SK-N-SH treated with all-trans-retinoic acid at 6 μM for 48 hours (cell line): ENCODE measurements at regions not wholly inside any gene's neighbourhood (a gene's known extent, or its start where the extent isn't known, plus 50 kb on each side); places are given as distances from the start of the nearest gene placed in this dataset.

Experiments
- ATAC-seq: fragments of 200-7000 bp; cut with Tn5 transposase; 3 replicates; pipeline ENCODE4 v1.9.1; 2020; ENCODE audit warnings: mild to moderate bottlenecking, moderate library complexity
- ARNTL ChIP-seq: fragments of 450-650 bp; formaldehyde crosslinking; IDR thresholded peaks from 2 replicates; pipeline ENCODE4 v1.5.0; 2020; ENCODE audit warnings: low read depth, mild to moderate bottlenecking, moderate library complexity, borderline replicate concordance
- BACH2 ChIP-seq: fragments of 250-450 bp; sonication (Bioruptor Pico); IDR thresholded peaks from 2 replicates; pipeline ENCODE4 v1.9.0; 2021; ENCODE audit warnings: mild to moderate bottlenecking, borderline replicate concordance
- CSDC2 ChIP-seq: fragments of 250-450 bp; sonication (Bioruptor Pico); IDR thresholded peaks from 2 replicates; pipeline ENCODE4 v1.5.0; 2020; ENCODE audit warnings: mild to moderate bottlenecking, moderate library complexity
- ESRRG ChIP-seq: fragments of 250-450 bp; sonication (Bioruptor Pico); IDR thresholded peaks from 2 replicates; pipeline ENCODE4 v1.6.1; 2021; ENCODE audit warnings: mild to moderate bottlenecking
- GLIS3 ChIP-seq: fragments of 250-450 bp; sonication (Bioruptor Pico); IDR thresholded peaks from 2 replicates; pipeline ENCODE4 v1.5.0; 2020; ENCODE audit warnings: mild to moderate bottlenecking, moderate library complexity
- ISL1 ChIP-seq: fragments of 250-450 bp; sonication (Bioruptor Pico); IDR thresholded peaks from 2 replicates; pipeline ENCODE4 v2.1.2; 2022; ENCODE audit warnings: mild to moderate bottlenecking, moderate library complexity
- PPARA ChIP-seq: fragments of 250-450 bp; sonication (Bioruptor Pico); IDR thresholded peaks from 2 replicates; pipeline ENCODE4 v1.5.0; 2020; ENCODE audit warnings: mild to moderate bottlenecking, borderline replicate concordance
- RARB ChIP-seq: fragments of 250-450 bp; sonication (Bioruptor Pico); IDR thresholded peaks from 2 replicates; pipeline ENCODE4 v1.8.0; 2021; ENCODE audit warnings: mild to moderate bottlenecking, moderate library complexity
- SNAI2 ChIP-seq: fragments of 250-450 bp; sonication (Bioruptor Pico); IDR thresholded peaks from 2 replicates; pipeline ENCODE4 v1.5.0; 2020; ENCODE audit warnings: mild to moderate bottlenecking, moderate library complexity
- TCF4 ChIP-seq: fragments of 250-450 bp; sonication (Bioruptor Pico); IDR thresholded peaks from 2 replicates; pipeline ENCODE4 v1.8.0; 2021; ENCODE audit warnings: mild to moderate bottlenecking, moderate library complexity, borderline replicate concordance
- TOX ChIP-seq: fragments of 250-450 bp; sonication (Bioruptor Pico); IDR thresholded peaks from 2 replicates; pipeline ENCODE4 v1.8.0; 2021; ENCODE audit warnings: mild to moderate bottlenecking, moderate library complexity, borderline replicate concordance
- TSHZ2 ChIP-seq: fragments of 250-450 bp; sonication (Bioruptor Pico); IDR thresholded peaks from 2 replicates; pipeline ENCODE4 v1.5.0; 2020; ENCODE audit warnings: mild to moderate bottlenecking, moderate library complexity
- ZC3H10 ChIP-seq: fragments of 250-450 bp; sonication (Bioruptor Pico); IDR thresholded peaks from 2 replicates; pipeline ENCODE4 v1.5.1; 2021; ENCODE audit warnings: mild to moderate bottlenecking, moderate library complexity
- ZFP3 ChIP-seq: fragments of 250-450 bp; sonication (Bioruptor Pico); IDR thresholded peaks from 2 replicates; pipeline ENCODE4 v1.5.0; 2020; ENCODE audit warnings: mild to moderate bottlenecking, moderate library complexity
- ZFP30 ChIP-seq: fragments of 450-650 bp; formaldehyde crosslinking; IDR thresholded peaks from 2 replicates; pipeline ENCODE4 v1.5.0; 2022; ENCODE audit warnings: mild to moderate bottlenecking, moderate library complexity
- ZNF565 ChIP-seq: fragments of 450-650 bp; formaldehyde crosslinking; conservative IDR thresholded peaks from 2 replicates; pipeline ENCODE4 v1.5.0; 2020; ENCODE audit warnings: low read depth, mild to moderate bottlenecking, moderate library complexity
- ZNF8 ChIP-seq: fragments of 450-650 bp; formaldehyde crosslinking; IDR thresholded peaks from 2 replicates; pipeline ENCODE4 v1.5.0; 2020; ENCODE audit warnings: mild to moderate bottlenecking, moderate library complexity
- TF ChIP-seq, protein P1 (sequence below): fragments of 250-450 bp; sonication (Bioruptor Pico); IDR thresholded peaks from 2 replicates; pipeline ENCODE4 v1.8.0; 2020; ENCODE audit warnings: mild to moderate bottlenecking, moderate library complexity, borderline replicate concordance
- TF ChIP-seq, protein P2 (sequence below): fragments of 250-450 bp; sonication (Bioruptor Pico); IDR thresholded peaks from 2 replicates; pipeline ENCODE4 v1.8.0; 2021; ENCODE audit warnings: low read depth, mild to moderate bottlenecking, moderate library complexity, borderline replicate concordance
- TF ChIP-seq, protein P3 (sequence below): fragments of 250-450 bp; sonication (Bioruptor Pico); IDR thresholded peaks from 2 replicates; pipeline ENCODE4 v1.5.1; 2020; ENCODE audit warnings: low read depth, mild to moderate bottlenecking, moderate library complexity

GRCh38 chr7:128168667-128169210 is 72.3 kb upstream of the LEP start (continued):
- TF ChIP-seq, protein P1, sequence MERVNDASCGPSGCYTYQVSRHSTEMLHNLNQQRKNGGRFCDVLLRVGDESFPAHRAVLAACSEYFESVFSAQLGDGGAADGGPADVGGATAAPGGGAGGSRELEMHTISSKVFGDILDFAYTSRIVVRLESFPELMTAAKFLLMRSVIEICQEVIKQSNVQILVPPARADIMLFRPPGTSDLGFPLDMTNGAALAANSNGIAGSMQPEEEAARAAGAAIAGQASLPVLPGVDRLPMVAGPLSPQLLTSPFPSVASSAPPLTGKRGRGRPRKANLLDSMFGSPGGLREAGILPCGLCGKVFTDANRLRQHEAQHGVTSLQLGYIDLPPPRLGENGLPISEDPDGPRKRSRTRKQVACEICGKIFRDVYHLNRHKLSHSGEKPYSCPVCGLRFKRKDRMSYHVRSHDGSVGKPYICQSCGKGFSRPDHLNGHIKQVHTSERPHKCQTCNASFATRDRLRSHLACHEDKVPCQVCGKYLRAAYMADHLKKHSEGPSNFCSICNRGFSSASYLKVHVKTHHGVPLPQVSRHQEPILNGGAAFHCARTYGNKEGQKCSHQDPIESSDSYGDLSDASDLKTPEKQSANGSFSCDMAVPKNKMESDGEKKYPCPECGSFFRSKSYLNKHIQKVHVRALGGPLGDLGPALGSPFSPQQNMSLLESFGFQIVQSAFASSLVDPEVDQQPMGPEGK: no peak
- TF ChIP-seq ZC3H10 (CRISPR knock-in tag) (no peak), CSDC2 (CRISPR knock-in tag) (no peak)

- TF ChIP-seq SNAI2 (CRISPR knock-in tag) (no peak), ESRRG (CRISPR knock-in tag) (no peak), PPARA (CRISPR knock-in tag) (no peak), ZC3H10 (CRISPR knock-in tag) (no peak)
- TF ChIP-seq, protein P2, sequence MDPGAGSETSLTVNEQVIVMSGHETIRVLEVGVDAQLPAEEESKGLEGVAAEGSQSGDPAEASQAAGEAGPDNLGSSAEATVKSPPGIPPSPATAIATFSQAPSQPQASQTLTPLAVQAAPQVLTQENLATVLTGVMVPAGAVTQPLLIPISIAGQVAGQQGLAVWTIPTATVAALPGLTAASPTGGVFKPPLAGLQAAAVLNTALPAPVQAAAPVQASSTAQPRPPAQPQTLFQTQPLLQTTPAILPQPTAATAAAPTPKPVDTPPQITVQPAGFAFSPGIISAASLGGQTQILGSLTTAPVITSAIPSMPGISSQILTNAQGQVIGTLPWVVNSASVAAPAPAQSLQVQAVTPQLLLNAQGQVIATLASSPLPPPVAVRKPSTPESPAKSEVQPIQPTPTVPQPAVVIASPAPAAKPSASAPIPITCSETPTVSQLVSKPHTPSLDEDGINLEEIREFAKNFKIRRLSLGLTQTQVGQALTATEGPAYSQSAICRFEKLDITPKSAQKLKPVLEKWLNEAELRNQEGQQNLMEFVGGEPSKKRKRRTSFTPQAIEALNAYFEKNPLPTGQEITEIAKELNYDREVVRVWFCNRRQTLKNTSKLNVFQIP (CRISPR knock-in tag): no peak
- no peak for ATAC-seq
These were observed 70.6 kb upstream of the LEP start for GRCh38 chr7:128170461-128170860.

DNA sequence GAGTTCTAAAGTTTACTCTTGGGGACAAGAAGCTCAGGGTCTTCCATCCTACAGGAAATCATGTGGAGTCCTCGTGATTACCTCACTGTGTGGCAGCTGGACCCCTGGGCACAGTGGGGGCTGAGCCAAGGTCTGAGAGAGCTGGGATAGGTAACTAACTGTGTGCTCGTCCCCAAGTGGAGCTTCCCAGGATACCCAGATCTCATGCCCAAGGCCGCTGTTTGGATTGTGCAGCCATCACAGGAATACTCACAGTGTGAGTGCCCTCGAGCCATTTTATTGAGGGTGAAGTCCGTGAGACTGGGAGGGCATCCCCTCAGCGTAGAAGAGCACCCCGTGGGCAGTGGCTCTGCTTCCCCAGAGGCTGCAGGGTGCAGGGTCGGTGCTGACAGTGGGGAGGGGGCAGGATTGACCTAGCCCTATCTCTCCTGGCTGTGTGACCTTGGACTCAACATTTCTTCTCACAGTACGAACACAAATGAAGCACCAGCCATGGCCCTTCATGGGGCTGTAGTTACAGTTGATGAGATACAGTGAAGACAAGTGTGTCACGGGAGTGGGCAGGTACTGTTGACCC is 69.6 kb upstream of the LEP start:
- ATAC-seq: no peak
- TF ChIP-seq, protein P3, sequence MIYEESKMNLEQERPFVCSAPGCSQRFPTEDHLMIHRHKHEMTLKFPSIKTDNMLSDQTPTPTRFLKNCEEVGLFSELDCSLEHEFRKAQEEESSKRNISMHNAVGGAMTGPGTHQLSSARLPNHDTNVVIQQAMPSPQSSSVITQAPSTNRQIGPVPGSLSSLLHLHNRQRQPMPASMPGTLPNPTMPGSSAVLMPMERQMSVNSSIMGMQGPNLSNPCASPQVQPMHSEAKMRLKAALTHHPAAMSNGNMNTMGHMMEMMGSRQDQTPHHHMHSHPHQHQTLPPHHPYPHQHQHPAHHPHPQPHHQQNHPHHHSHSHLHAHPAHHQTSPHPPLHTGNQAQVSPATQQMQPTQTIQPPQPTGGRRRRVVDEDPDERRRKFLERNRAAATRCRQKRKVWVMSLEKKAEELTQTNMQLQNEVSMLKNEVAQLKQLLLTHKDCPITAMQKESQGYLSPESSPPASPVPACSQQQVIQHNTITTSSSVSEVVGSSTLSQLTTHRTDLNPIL (CRISPR knock-in tag): no peak
- TF ChIP-seq ARNTL (CRISPR knock-in tag) (no peak), CSDC2 (CRISPR knock-in tag) (no peak), GLIS3 (CRISPR knock-in tag) (no peak), ISL1 (CRISPR knock-in tag) (no peak), SNAI2 (CRISPR knock-in tag) (no peak), ZC3H10 (CRISPR knock-in tag) (no peak), ZFP3 (no peak)
- TF ChIP-seq, all 23 proteins: peak for 0

- ATAC-seq: no peak
- TF ChIP-seq ESRRG (CRISPR knock-in tag) (no peak), ARNTL (CRISPR knock-in tag) (no peak), BACH2 (CRISPR knock-in tag) (no peak), TOX (CRISPR knock-in tag) (no peak)
- TF ChIP-seq, protein P2 (CRISPR knock-in tag): no peak
- TF ChIP-seq, protein P1: no peak
These were observed 68.9 kb upstream of the LEP start for GRCh38 chr7:128172151-128172550.

- TF ChIP-seq ZNF8 (CRISPR knock-in tag): no peak
- no peak for TF ChIP-seq ZFP30 (CRISPR knock-in tag)
- TF ChIP-seq TCF4: no peak
- no peak for TF ChIP-seq ISL1 (CRISPR knock-in tag)
- TF ChIP-seq ZC3H10 (CRISPR knock-in tag): no peak
- TF ChIP-seq ARNTL (CRISPR knock-in tag): no peak
- no peak for TF ChIP-seq CSDC2 (CRISPR knock-in tag)
- TF ChIP-seq GLIS3 (CRISPR knock-in tag): no peak
- no peak for TF ChIP-seq BACH2 (CRISPR knock-in tag)
- TF ChIP-seq RARB (CRISPR knock-in tag): no peak
- no peak for TF ChIP-seq PPARA (CRISPR knock-in tag)
- no peak for TF ChIP-seq ESRRG (CRISPR knock-in tag)
- no peak for TF ChIP-seq ZFP3
- no peak for TF ChIP-seq TSHZ2
- TF ChIP-seq SNAI2 (CRISPR knock-in tag): no peak
- TF ChIP-seq ZNF565 (CRISPR knock-in tag): no peak
- no peak for ATAC-seq
These were observed 68.1 kb upstream of the LEP start for GRCh38 chr7:128172963-128173362.
